Progenitor cell of endocrine pancreas (in vitro differentiated cells): ENCODE measurements at regions not wholly inside any gene's neighbourhood (a gene's known extent, or its start where the extent isn't known, plus 50 kb on each side); places are given as distances from the start of the nearest gene placed in this dataset.

Experiments
- DNase-seq: peaks from one replicate; pipeline ENCODE4 v3.0.0; 2021; ENCODE audit warnings: low spot score; ENCODE audit not compliant: unreplicated experiment
- H3K27ac Mint-ChIP-seq: 2 replicates; pipeline ENCODE4 v1.8.0; 2021; ENCODE audit warnings: mild to moderate bottlenecking, moderate library complexity, mixed read lengths
- H3K27me3 Mint-ChIP-seq: 2 replicates; pipeline ENCODE4 v1.8.0; 2021; ENCODE audit warnings: mixed read lengths
- H3K36me3 Mint-ChIP-seq: 2 replicates; pipeline ENCODE4 v1.8.0; 2022; ENCODE audit warnings: mixed read lengths; ENCODE audit not compliant: insufficient read depth
- H3K4me1 Mint-ChIP-seq: 2 replicates; pipeline ENCODE4 v1.8.0; 2021; ENCODE audit warnings: low read depth, mixed read lengths
- H3K4me3 Mint-ChIP-seq: 2 replicates; pipeline ENCODE4 v1.8.0; 2021; ENCODE audit warnings: low read depth, mild to moderate bottlenecking, moderate library complexity, mixed read lengths
- H3K9me3 Mint-ChIP-seq: 2 replicates; pipeline ENCODE4 v1.8.0; 2021; ENCODE audit warnings: low read depth, mixed read lengths
- TF ChIP-seq, protein P1 (sequence below): fragments of 200-600 bp; sonication (generic); IDR thresholded peaks from one replicate; pipeline ENCODE4 v1.5.0; 2021; ENCODE audit warnings: antibody characterized with exemption, mild to moderate bottlenecking; ENCODE audit not compliant: unreplicated experiment

DNA sequence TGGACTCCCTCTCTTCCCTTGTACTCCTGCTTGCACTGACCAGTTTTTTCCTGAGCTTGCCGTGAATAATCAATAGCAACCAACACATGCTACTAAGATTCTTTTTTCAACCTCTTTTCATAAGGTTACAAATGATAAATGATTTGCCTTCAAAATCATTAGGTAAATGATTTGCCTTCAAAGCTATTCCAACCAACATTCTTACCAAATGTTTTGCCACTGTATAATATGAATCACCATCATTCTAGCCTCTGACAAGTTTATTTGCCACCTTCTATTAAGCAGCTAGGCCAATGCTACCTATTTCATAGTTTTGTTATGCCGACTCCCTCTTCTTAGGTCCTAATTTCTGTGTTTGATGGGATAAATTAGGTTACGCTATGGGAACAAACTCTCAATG lies 385.1 kb downstream of the DTWD2 start:
- no peak for DNase-seq
- TF ChIP-seq, protein P1, sequence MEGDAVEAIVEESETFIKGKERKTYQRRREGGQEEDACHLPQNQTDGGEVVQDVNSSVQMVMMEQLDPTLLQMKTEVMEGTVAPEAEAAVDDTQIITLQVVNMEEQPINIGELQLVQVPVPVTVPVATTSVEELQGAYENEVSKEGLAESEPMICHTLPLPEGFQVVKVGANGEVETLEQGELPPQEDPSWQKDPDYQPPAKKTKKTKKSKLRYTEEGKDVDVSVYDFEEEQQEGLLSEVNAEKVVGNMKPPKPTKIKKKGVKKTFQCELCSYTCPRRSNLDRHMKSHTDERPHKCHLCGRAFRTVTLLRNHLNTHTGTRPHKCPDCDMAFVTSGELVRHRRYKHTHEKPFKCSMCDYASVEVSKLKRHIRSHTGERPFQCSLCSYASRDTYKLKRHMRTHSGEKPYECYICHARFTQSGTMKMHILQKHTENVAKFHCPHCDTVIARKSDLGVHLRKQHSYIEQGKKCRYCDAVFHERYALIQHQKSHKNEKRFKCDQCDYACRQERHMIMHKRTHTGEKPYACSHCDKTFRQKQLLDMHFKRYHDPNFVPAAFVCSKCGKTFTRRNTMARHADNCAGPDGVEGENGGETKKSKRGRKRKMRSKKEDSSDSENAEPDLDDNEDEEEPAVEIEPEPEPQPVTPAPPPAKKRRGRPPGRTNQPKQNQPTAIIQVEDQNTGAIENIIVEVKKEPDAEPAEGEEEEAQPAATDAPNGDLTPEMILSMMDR, result no peak
- H3K27me3 Mint-ChIP-seq, result peaks cover 6% of the 10 kb centered on the region

DNA sequence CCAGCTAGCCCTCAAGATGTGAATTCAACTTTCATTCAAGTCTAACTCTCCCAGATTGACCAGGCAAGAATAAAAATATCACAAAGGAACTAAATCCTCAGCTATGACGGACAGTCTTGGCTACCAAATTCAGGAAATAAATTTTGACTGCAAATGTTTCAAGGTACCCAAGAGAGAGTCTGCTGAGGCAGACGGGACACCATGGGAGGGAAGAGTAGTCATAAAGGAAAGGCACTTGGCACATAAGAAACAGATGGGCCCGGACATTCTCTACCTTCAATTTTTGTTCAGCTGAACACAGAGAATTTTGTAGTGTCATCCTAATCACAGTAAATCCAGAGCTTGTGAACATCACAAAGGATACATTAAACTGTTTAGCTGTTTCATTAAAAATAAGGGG lies 390.0 kb downstream of the DTWD2 start:
- no peak for DNase-seq
- H3K36me3 Mint-ChIP-seq, result no peaks in the 10 kb centered on the region
- no peaks in the 10 kb centered on the region for H3K9me3 Mint-ChIP-seq
- no peak overlapping the region for H3K4me3 Mint-ChIP-seq
- no peaks in the 10 kb centered on the region for H3K27me3 Mint-ChIP-seq
- peaks cover 1% of the 10 kb centered on the region for H3K4me1 Mint-ChIP-seq
- no peak overlapping the region for H3K27ac Mint-ChIP-seq
- TF ChIP-seq, protein P1, result no peak

More for the DNA sequence above, 385.1 kb downstream of the DTWD2 start:
- peaks cover 1% of the 10 kb centered on the region for H3K4me1 Mint-ChIP-seq
- no peak overlapping the region for H3K4me3 Mint-ChIP-seq
- no peaks in the 10 kb centered on the region for H3K9me3 Mint-ChIP-seq
- H3K27ac Mint-ChIP-seq, result no peak overlapping the region
- H3K36me3 Mint-ChIP-seq, result no peaks in the 10 kb centered on the region

DNA sequence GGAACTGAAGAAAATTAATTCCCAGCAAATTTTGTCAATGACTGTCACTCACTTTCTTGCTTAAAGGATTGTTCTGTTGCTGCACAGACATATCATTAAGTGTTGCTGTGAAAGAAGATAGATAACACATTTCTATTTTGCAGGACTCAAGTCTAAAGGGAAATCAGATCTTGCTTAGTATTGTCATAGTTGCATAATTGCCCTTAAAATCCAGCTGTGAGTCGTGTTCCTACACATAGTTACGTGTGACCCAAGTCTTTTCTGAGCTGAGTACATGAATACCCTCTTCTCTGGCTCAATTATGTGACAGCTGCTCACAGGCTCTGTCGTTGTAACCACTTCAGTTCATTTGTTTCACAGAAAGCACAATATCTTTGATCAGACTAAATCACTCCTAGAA lies 390.8 kb downstream of the DTWD2 start:
- peaks cover 1% of the 10 kb centered on the region for H3K4me1 Mint-ChIP-seq
- no peaks in the 10 kb centered on the region for H3K27me3 Mint-ChIP-seq
- no peaks in the 10 kb centered on the region for H3K36me3 Mint-ChIP-seq
- H3K27ac Mint-ChIP-seq, result no peak overlapping the region
- H3K9me3 Mint-ChIP-seq, result no peaks in the 10 kb centered on the region
- TF ChIP-seq, protein P1, result no peak
- H3K4me3 Mint-ChIP-seq, result no peak overlapping the region
- no peak for DNase-seq

DNA sequence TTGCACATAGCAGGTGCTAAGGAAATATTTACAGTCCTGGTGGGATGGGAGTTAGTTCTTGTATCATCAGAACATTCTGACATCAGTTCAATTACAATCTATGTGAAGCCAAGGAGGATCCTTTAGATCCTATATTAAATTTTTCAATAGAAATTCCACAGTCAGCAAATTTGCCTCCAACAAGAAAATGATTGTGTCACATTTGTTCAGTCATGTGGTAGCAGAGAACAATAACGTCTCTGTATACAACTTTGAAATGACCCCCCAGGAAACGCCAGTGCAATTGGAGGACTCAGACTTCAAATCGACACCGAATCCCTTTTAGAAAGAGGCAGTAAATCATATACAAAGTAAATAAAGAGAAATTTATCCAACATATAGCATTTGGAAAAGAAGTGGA lies 392.1 kb downstream of the DTWD2 start:
- peaks cover 1% of the 10 kb centered on the region for H3K27me3 Mint-ChIP-seq
- H3K36me3 Mint-ChIP-seq, result no peaks in the 10 kb centered on the region
- H3K4me3 Mint-ChIP-seq, result no peak overlapping the region
- TF ChIP-seq, protein P1, result no peak
- peaks cover 1% of the 10 kb centered on the region for H3K4me1 Mint-ChIP-seq
- no peak for DNase-seq
- H3K27ac Mint-ChIP-seq, result no peak overlapping the region
- H3K9me3 Mint-ChIP-seq, result no peaks in the 10 kb centered on the region

DNA sequence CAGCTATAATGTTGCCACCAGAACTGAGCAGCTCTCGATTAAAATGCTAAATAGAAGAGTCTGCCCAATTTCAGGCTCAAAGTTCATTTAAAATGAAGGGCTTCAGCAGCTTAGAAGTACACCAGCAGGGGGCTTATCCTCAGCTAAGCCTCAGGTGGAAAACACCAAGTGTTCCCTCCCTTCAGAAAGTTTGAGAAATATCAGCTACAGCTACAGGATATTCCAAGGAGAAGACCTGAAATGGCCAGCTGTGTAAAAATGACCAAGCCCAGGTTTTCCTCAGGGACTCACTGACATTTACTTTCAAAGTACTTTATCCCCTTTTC lies 395.4 kb downstream of the DTWD2 start:
- DNase-seq, result no peak
- Mint-ChIP-seq H3K4me3 (no peak overlapping the region), H3K4me1 (no peaks in the 10 kb centered on the region)

More for the DNA sequence above, 395.4 kb downstream of the DTWD2 start:
- H3K27me3 Mint-ChIP-seq, result peaks cover 4% of the 10 kb centered on the region
- TF ChIP-seq, protein P1, result peak; percentile 42
- H3K27ac Mint-ChIP-seq, result no peak overlapping the region
- no peaks in the 10 kb centered on the region for H3K36me3 Mint-ChIP-seq
- no peaks in the 10 kb centered on the region for H3K9me3 Mint-ChIP-seq
